HL-60 (cell line): ENCODE measurements at regions not wholly inside any gene's neighbourhood (a gene's known extent, or its start where the extent isn't known, plus 50 kb on each side); places are given as distances from the start of the nearest gene placed in this dataset.

Source experiments
- CTCF ChIP-seq: IDR thresholded peaks from one replicate; pipeline ENCODE4 v1.5.1; 2011; ENCODE audit warnings: low read length, control low read depth, inconsistent platforms; ENCODE audit not compliant: insufficient read depth
- GABPA ChIP-seq: IDR thresholded peaks from 2 replicates; pipeline ENCODE4 v1.6.1; 2012; ENCODE audit warnings: low read depth
- POLR2AphosphoS5 ChIP-seq: IDR thresholded peaks from 2 replicates; pipeline ENCODE4 v1.6.1; 2012; ENCODE audit warnings: low read depth
- REST ChIP-seq: IDR thresholded peaks from 2 replicates; pipeline ENCODE4 v1.6.1; 2012; ENCODE audit warnings: low read depth; ENCODE audit not compliant: insufficient replicate concordance

DNA sequence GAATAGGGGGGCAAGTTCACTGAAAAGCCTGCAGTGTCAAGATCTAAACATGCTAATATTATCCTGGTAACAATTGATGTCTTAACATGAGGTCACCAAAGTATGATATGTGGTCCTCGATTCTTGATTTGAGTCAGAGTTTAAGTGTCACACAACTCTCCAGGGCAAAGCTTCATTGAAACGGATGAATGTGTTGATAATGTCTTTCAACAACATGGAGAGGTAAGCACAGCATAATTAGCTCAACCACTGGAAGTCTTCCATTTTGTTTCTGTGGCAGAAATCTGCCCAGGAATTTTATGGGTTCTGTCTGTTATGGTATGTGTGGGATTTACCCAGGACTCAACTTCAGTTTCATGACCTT is 591.5 kb downstream of the ZNF385D start:
- TF ChIP-seq CTCF (no peak), REST (no peak), POLR2AphosphoS5 (no peak), GABPA (no peak)
